Prostate gland (tissue), 2 donors: ENCODE measurements at regions not wholly inside any gene's neighbourhood (a gene's known extent, or its start where the extent isn't known, plus 50 kb on each side); places are given as distances from the start of the nearest gene placed in this dataset.

Source experiments
- DNase-seq: peaks from one replicate; pipeline ENCODE4 v3.0.0-alpha.2; 2019; ENCODE audit warnings: low spot score
- H3K27ac ChIP-seq, 2 donors: fragments of 200-600 bp; sonication (generic); 2 replicates each; pipeline ENCODE4 v1.5.1; 2017 to 2019
- H3K27me3 ChIP-seq: fragments of 200-600 bp; sonication (generic); replicated peaks from 2 replicates; pipeline ENCODE4 v1.5.1; 2019; ENCODE audit not compliant: insufficient read depth
- H3K36me3 ChIP-seq, 2 donors: fragments of 200-600 bp; sonication (generic); 1 replicate in 1 of 2; 2 replicates in 1 of 2; pipeline versions ENCODE4 v1.5.1 to v1.8.1; 2017 to 2019
- H3K4me1 ChIP-seq: fragments of 200-600 bp; sonication (generic); replicated peaks from 2 replicates; pipeline ENCODE4 v1.5.1; 2019
- H3K4me3 ChIP-seq, 2 donors: fragments of 200-600 bp; sonication (generic); 2 replicates each; pipeline ENCODE4 v1.5.1; 2017 to 2019
- H3K9me3 ChIP-seq: fragments of 200-600 bp; sonication (generic); 2 replicates; pipeline ENCODE4 v1.5.1; 2017
- POLR2A ChIP-seq: fragments of 450-650 bp; IDR thresholded peaks from one replicate; pipeline ENCODE4 v1.6.1; 2016; ENCODE audit warnings: antibody characterized with exemption, mild to moderate bottlenecking
- POLR2AphosphoS5 ChIP-seq: sonication (generic); formaldehyde crosslinking; IDR thresholded peaks from one replicate; pipeline ENCODE4 v1.6.1; 2017; ENCODE audit warnings: antibody characterized with exemption
- WGBS: methylation state at CpG from one replicate; pipeline ENCODE4 v1.1.5; 2018; 5-methylcytosine and 5-hydroxymethylcytosine counted together
- intact Hi-C: fragments of 100-400 bp; cut with DNase I; formaldehyde crosslinking; loops from one replicate; pipeline ENCODE4 v1.14.2; 2022
- TF ChIP-seq, protein P1 (sequence below), 4 experiments: fragments of 200-600 bp in 2 of 4; fragments of 450-650 bp in 2 of 4; sonication (generic) in 2 of 4; IDR thresholded peaks; 1 replicate in 3 of 4; 2 replicates in 1 of 4; pipeline ENCODE4 v1.5.1; 2016 to 2019; ENCODE audit warnings: antibody characterized with exemption in 4 of 4, mild to moderate bottlenecking in 2 of 4, moderate library complexity in 2 of 4

DNA sequence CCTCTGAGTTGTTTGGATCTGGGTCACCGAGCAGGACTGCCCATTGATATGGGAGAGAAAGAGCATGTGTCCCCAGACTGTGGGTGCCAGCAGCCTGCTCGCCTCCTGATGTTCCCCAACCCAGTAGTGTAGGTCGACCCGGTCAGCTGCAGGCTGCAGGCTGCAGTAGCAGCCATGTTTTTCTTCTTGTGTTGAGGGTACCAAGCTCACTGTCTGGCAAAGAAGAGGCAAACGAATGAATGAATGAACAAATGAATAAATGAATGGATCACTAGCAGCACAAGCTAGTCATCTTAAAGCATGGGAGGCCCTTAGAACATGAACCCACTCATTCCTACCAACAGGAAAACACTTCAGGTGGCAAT lies 293.2 kb downstream of the SOX9 start:
- H3K4me3 ChIP-seq = no peak overlapping the region
- peaks cover 4% of the 10 kb centered on the region for H3K4me1 ChIP-seq
- WGBS = 98% methylated on average over 5 of the region's 5 CpGs
- no peaks in the 10 kb centered on the region for H3K36me3 ChIP-seq
- H3K27ac ChIP-seq = no peak overlapping the region
- no peaks in the 10 kb centered on the region for H3K9me3 ChIP-seq
- intact Hi-C loops = no loop called here
- H3K27me3 ChIP-seq = no peaks in the 10 kb centered on the region
- no peak for DNase-seq
- TF ChIP-seq, protein P1, sequence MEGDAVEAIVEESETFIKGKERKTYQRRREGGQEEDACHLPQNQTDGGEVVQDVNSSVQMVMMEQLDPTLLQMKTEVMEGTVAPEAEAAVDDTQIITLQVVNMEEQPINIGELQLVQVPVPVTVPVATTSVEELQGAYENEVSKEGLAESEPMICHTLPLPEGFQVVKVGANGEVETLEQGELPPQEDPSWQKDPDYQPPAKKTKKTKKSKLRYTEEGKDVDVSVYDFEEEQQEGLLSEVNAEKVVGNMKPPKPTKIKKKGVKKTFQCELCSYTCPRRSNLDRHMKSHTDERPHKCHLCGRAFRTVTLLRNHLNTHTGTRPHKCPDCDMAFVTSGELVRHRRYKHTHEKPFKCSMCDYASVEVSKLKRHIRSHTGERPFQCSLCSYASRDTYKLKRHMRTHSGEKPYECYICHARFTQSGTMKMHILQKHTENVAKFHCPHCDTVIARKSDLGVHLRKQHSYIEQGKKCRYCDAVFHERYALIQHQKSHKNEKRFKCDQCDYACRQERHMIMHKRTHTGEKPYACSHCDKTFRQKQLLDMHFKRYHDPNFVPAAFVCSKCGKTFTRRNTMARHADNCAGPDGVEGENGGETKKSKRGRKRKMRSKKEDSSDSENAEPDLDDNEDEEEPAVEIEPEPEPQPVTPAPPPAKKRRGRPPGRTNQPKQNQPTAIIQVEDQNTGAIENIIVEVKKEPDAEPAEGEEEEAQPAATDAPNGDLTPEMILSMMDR (IDR thresholded peaks at IDR 0.05) = no peak
- TF ChIP-seq POLR2AphosphoS5 = no peak
- TF ChIP-seq POLR2A = no peak

DNA sequence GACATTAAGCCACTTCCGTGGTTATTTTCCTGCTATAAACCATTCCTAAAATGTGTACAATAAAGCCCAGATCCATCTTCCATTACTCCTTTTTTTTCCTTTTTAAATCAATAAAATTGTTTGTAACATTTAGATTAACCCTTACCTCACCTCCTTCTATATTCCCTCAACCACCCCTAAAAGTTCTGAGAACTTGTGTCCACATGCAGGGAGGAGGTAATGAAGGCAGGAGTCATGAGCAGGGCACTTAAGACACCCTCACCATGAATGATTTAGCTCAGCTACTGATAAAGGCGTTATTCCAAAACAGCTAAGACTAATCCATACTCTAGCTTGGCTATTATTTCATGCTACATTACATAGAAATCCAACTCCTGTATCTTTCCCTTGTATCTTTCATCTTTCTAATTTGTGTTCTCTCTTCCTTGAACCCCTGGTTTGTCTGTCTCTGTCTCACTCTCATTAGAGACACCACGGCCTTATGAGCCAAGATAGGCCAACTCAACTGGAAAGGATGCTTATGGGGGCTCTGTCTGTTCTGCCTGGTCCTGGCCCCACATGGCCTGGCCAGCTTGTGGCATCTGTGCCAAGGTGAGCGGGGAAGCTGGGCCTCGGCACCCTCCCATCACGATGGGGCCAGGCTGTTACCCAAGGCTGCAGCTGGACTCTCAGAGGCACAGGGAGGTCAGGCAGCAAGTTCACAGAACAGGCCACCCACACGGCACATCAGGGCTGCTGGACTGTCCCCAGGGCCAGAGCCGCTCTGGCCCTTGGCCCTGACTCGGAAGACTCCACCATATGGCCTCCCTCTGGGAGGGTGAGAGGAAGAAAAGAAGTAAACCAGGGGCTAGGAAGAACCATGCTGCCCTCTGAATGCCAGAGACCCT lies 294.4 kb downstream of the SOX9 start:
- intact Hi-C loops = no loop called here
- 67% methylated on average over 9 of the region's 9 CpGs for WGBS
- H3K4me3 ChIP-seq = no peak overlapping the region
- no peaks in the 10 kb centered on the region for H3K27me3 ChIP-seq
- TF ChIP-seq, protein P1 (IDR thresholded peaks at IDR 0.05) = no peak
- TF ChIP-seq POLR2A (no peak), POLR2AphosphoS5 (no peak)
- no peak for DNase-seq
- peak overlapping the region; percentile 12 to 13 for H3K27ac ChIP-seq
- H3K4me1 ChIP-seq = peaks cover 4% of the 10 kb centered on the region
- no peaks in the 10 kb centered on the region for H3K36me3 ChIP-seq
- no peaks in the 10 kb centered on the region for H3K9me3 ChIP-seq

DNA sequence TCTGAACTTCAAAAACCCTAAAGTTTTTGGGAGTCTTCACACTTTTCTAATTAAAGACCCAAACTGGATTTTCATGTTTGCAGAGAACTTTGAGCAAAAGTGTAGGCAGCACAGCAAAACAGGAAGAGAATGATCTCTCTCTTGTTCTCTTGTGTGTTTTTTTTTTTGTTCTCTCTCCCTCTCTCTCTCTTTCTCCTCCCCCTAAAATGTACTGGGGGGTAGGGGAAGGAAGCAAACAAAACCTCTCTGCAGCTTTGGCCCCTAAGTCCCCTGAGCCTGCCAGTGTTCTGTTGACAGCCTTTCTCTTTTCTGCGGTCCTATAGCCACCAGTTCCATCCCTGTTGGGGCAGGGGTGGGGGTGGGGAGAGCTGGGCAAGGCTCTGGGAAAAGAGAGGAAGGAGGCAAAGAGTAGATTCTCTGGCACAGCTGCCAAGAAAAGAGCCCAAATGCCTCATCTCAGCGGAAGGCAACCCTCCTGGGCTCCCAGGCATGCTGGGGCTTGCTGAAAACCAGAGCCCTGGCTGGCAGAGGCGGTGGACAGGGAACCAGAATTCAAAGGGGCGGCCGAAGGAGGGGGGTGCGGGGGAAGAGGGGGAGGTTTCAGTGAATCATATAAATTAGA lies 295.3 kb downstream of the SOX9 start:
- intact Hi-C loops = no loop called here

DNA sequence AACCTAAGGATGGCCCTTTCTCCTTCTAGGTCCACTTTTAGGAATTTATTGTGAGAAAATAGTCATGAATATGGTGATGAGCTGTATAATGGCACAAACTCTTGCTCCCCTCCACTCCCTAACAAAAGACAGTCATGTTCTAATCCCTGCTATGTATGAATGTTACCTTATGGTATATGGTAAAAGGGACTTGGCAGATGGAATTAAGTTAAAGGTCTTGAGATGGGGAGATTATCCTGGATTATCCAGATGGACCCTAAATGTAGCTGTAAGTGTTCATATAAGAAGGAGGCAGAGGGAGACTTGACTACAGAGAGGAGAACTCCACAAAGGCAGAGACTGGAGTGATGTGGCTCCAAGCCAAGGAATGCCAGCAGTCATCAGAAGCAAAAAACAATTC lies 296.1 kb downstream of the SOX9 start:
- no peaks in the 10 kb centered on the region for H3K36me3 ChIP-seq
- no peak overlapping the region for H3K4me3 ChIP-seq
- intact Hi-C loops = no loop called here
- DNase-seq = no peak
- H3K9me3 ChIP-seq = no peaks in the 10 kb centered on the region
- H3K27me3 ChIP-seq = no peaks in the 10 kb centered on the region
- no peaks in the 10 kb centered on the region for H3K4me1 ChIP-seq
- peak overlapping the region in 1 of 2 donors; percentile 31 for H3K27ac ChIP-seq
- TF ChIP-seq, protein P1 (IDR thresholded peaks at IDR 0.05) = no peak
- no peak for TF ChIP-seq POLR2AphosphoS5
- TF ChIP-seq POLR2A = no peak

More for the DNA sequence above, 295.3 kb downstream of the SOX9 start:
- 34% methylated on average over 6 of the region's 6 CpGs for WGBS
- DNase-seq = peak; percentile 84
- TF ChIP-seq, protein P1 (IDR thresholded peaks at IDR 0.05) = no peak
- TF ChIP-seq POLR2A = no peak
- TF ChIP-seq POLR2AphosphoS5 = peak; percentile 39
- H3K4me3 ChIP-seq = no peak overlapping the region
- no peaks in the 10 kb centered on the region for H3K27me3 ChIP-seq
- peaks cover 4% of the 10 kb centered on the region for H3K4me1 ChIP-seq
- peak overlapping the region; percentile 12 to 31 for H3K27ac ChIP-seq
- no peaks in the 10 kb centered on the region for H3K9me3 ChIP-seq
- no peaks in the 10 kb centered on the region for H3K36me3 ChIP-seq
